ENCODE measurements at regions not wholly inside any gene's neighbourhood (a gene's known extent, or its start where the extent isn't known, plus 50 kb on each side); places are given as distances from the start of the nearest gene placed in this dataset.
A peak's percentile ranks its signal among the peaks of the same experiment; 100 is the strongest.

DNA sequence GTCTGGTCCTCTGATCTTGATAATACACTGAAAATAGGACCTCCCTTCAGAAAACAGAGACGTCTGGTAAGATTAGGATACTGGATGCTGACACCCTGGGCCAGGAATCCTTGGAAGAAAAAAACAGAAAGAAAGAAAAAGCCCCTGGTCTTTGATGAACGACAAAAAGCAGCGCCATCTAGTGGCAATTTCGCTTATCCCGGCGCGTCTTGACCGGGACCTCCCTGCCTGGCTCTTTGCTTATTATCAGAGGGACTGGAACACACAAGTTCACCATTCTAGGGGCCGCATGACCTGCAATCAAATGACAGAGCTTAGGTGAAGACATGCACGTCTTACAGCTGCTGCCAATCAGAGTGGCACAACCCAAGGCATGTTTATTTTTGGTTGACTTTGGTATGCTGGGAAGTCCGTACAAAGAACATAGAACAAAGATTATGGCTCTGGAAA lies 114.9 kb upstream of the NFIB start:
- peaks cover 16% of the 10 kb centered on the region for H3K4me1 Mint-ChIP-seq (ENCODE audit: low read depth, unreplicated experiment)
- H3K4me3 Mint-ChIP-seq (ENCODE audit: unreplicated experiment), result no peak overlapping the region
- H3K4me2 ChIP-seq (ENCODE audit: low read length), result peak overlapping the region; percentile 6
- no peaks in the 10 kb centered on the region for H4K20me1 ChIP-seq (ENCODE audit: insufficient read depth, low read length)
- H2AFZ ChIP-seq (ENCODE audit: low read depth, low read length), result no peak overlapping the region
- H3K36me3 Mint-ChIP-seq (ENCODE audit: low read depth, unreplicated experiment), result no peaks in the 10 kb centered on the region
- H3K27ac Mint-ChIP-seq (ENCODE audit: unreplicated experiment), result no peak overlapping the region
- no peak overlapping the region for H3K4me3 ChIP-seq (ENCODE audit: insufficient read depth, low read depth, low read length)
- no peak overlapping the region for H3K27ac ChIP-seq (ENCODE audit: low read depth, low read length)
- H3K9me3 Mint-ChIP-seq (ENCODE audit: unreplicated experiment), result no peaks in the 10 kb centered on the region
- TF ChIP-seq EZH2 (IDR thresholded peaks at IDR 0.05; ENCODE audit: insufficient read depth, low read length), result no peak
- peak; percentile 87 for TF ChIP-seq CTCF (IDR thresholded peaks at IDR 0.05; ENCODE audit: insufficient read depth, low read depth, low read length)
- H3K9me3 ChIP-seq (ENCODE audit: insufficient read depth, low read depth, low read length), result peaks cover 7% of the 10 kb centered on the region
- peaks cover 12% of the 10 kb centered on the region for H3K4me1 ChIP-seq (ENCODE audit: insufficient read depth, low read length)
- FAIRE-seq, result no peak
- no peaks in the 10 kb centered on the region for H3K36me3 ChIP-seq (ENCODE audit: insufficient read depth, low read length)
- DNase-seq (ENCODE audit: low read depth), result peak; percentile 38
- H3K27me3 Mint-ChIP-seq (ENCODE audit: low read depth, unreplicated experiment), result peaks cover 3% of the 10 kb centered on the region
- no peaks in the 10 kb centered on the region for H3K79me2 ChIP-seq (ENCODE audit: insufficient read depth, low read length)
- no peak overlapping the region for H3K9ac ChIP-seq (ENCODE audit: low read length)
- H3K27me3 ChIP-seq (ENCODE audit: insufficient read depth, low read length), result peaks cover 9% of the 10 kb centered on the region

GRCh38 chr9:14427419-14427818 lies 113.5 kb upstream of the NFIB start:
- Mint-ChIP-seq H3K27me3 (ENCODE audit: low read depth, unreplicated experiment) (peaks cover 3% of the 10 kb centered on the region), H3K27ac (ENCODE audit: unreplicated experiment) (no peak overlapping the region), H3K4me1 (ENCODE audit: low read depth, unreplicated experiment) (peaks cover 17% of the 10 kb centered on the region), H3K36me3 (ENCODE audit: low read depth, unreplicated experiment) (no peaks in the 10 kb centered on the region), H3K4me3 (ENCODE audit: unreplicated experiment) (no peak overlapping the region), H3K9me3 (ENCODE audit: unreplicated experiment) (no peaks in the 10 kb centered on the region)
- Histone ChIP-seq H3K9me3 (ENCODE audit: insufficient read depth, low read depth, low read length) (peaks cover 7% of the 10 kb centered on the region), H3K27ac (ENCODE audit: low read depth, low read length) (no peak overlapping the region), H3K4me1 (ENCODE audit: insufficient read depth, low read length) (peaks cover 14% of the 10 kb centered on the region), H2AFZ (ENCODE audit: low read depth, low read length) (no peak overlapping the region), H3K4me3 (ENCODE audit: insufficient read depth, low read depth, low read length) (no peak overlapping the region), H3K79me2 (ENCODE audit: insufficient read depth, low read length) (no peaks in the 10 kb centered on the region), H3K27me3 (ENCODE audit: insufficient read depth, low read length) (peaks cover 13% of the 10 kb centered on the region), H4K20me1 (ENCODE audit: insufficient read depth, low read length) (no peaks in the 10 kb centered on the region), H3K36me3 (ENCODE audit: insufficient read depth, low read length) (no peaks in the 10 kb centered on the region), H3K9ac (ENCODE audit: low read length) (no peak overlapping the region), H3K4me2 (ENCODE audit: low read length) (no peak overlapping the region)
- TF ChIP-seq CTCF (IDR thresholded peaks at IDR 0.05; ENCODE audit: insufficient read depth, low read depth, low read length) (no peak), EZH2 (IDR thresholded peaks at IDR 0.05; ENCODE audit: insufficient read depth, low read length) (no peak)
- DNase-seq (ENCODE audit: low read depth) (no peak), FAIRE-seq (no peak)

DNA sequence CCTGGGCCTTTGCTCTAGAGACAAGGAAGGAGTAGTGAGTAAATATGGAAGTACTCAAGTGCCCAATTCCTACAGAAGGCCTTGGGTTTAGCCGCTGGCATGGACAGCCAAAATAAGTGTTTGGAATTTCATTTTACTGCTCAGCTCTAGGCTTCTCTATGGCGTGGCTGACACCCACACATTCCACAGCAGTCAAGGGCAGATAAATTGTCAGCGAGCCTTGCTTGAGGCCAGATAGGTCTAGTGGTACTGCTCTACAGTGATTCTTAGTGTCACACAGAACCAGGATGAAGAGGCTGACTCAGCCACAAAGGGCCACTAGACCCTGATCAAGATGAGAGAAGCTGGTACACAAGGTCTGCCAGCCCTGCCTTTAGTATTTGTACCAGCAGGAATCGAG lies 111.0 kb upstream of the NFIB start:
- Histone ChIP-seq H3K4me2 (ENCODE audit: low read length) (no peak overlapping the region), H3K27me3 (ENCODE audit: insufficient read depth, low read length) (peaks cover 22% of the 10 kb centered on the region), H3K9me3 (ENCODE audit: insufficient read depth, low read depth, low read length) (no peaks in the 10 kb centered on the region), H3K9ac (ENCODE audit: low read length) (no peak overlapping the region), H3K4me1 (ENCODE audit: insufficient read depth, low read length) (peaks cover 14% of the 10 kb centered on the region), H2AFZ (ENCODE audit: low read depth, low read length) (no peak overlapping the region), H3K4me3 (ENCODE audit: insufficient read depth, low read depth, low read length) (no peak overlapping the region), H4K20me1 (ENCODE audit: insufficient read depth, low read length) (no peaks in the 10 kb centered on the region), H3K27ac (ENCODE audit: low read depth, low read length) (no peak overlapping the region), H3K79me2 (ENCODE audit: insufficient read depth, low read length) (no peaks in the 10 kb centered on the region), H3K36me3 (ENCODE audit: insufficient read depth, low read length) (no peaks in the 10 kb centered on the region)
- Mint-ChIP-seq H3K4me3 (ENCODE audit: unreplicated experiment) (no peak overlapping the region), H3K27me3 (ENCODE audit: low read depth, unreplicated experiment) (peaks cover 3% of the 10 kb centered on the region), H3K36me3 (ENCODE audit: low read depth, unreplicated experiment) (no peaks in the 10 kb centered on the region), H3K4me1 (ENCODE audit: low read depth, unreplicated experiment) (peaks cover 17% of the 10 kb centered on the region), H3K9me3 (ENCODE audit: unreplicated experiment) (no peaks in the 10 kb centered on the region), H3K27ac (ENCODE audit: unreplicated experiment) (no peak overlapping the region)
- TF ChIP-seq EZH2 (IDR thresholded peaks at IDR 0.05; ENCODE audit: insufficient read depth, low read length), result no peak
- TF ChIP-seq CTCF (IDR thresholded peaks at IDR 0.05; ENCODE audit: insufficient read depth, low read depth, low read length), result no peak
- FAIRE-seq, result no peak
- DNase-seq (ENCODE audit: low read depth), result no peak
